WERI-Rb-1 (cell line): ENCODE measurements at regions not wholly inside any gene's neighbourhood (a gene's known extent, or its start where the extent isn't known, plus 50 kb on each side); places are given as distances from the start of the nearest gene placed in this dataset.

Experiments used
- DNase-seq: peaks from one replicate; pipeline ENCODE4 v3.0.0-alpha.2; 2020
- H3K27ac ChIP-seq: fragments of 250-450 bp; sonication (Bioruptor Pico); 2 replicates; pipeline ENCODE4 v1.5.1; 2020; ENCODE audit warnings: mild to moderate bottlenecking, moderate library complexity
- H3K27me3 ChIP-seq: fragments of 250-450 bp; sonication (Bioruptor Pico); 2 replicates; pipeline ENCODE4 v1.5.1; 2021; ENCODE audit warnings: mild to moderate bottlenecking, low read depth, moderate library complexity; ENCODE audit not compliant: insufficient read depth, severe bottlenecking
- H3K36me3 ChIP-seq: fragments of 250-450 bp; sonication (Bioruptor Pico); 2 replicates; pipeline ENCODE4 v1.5.1; 2020; ENCODE audit warnings: mild to moderate bottlenecking, moderate library complexity
- H3K4me3 ChIP-seq: 2 replicates; pipeline ENCODE4 v1.5.1; 2011; ENCODE audit warnings: low read depth, mild to moderate bottlenecking, control low read depth, low read length
- H3K9me3 ChIP-seq: fragments of 250-450 bp; sonication (Bioruptor Pico); 2 replicates; pipeline ENCODE4 v1.5.1; 2021; ENCODE audit warnings: mild to moderate bottlenecking, moderate library complexity; ENCODE audit not compliant: severe bottlenecking
- CTCF ChIP-seq: IDR thresholded peaks from 2 replicates; pipeline ENCODE4 v1.5.1; 2011; ENCODE audit warnings: low read depth, mild to moderate bottlenecking, control low read depth, inconsistent platforms, low read length

- no peaks in the 10 kb centered on the region for H3K27me3 ChIP-seq
- no peaks in the 10 kb centered on the region for H3K9me3 ChIP-seq
- no peak overlapping the region for H3K27ac ChIP-seq
- no peak for TF ChIP-seq CTCF
- DNase-seq: no peak
- H3K36me3 ChIP-seq: no peaks in the 10 kb centered on the region
- H3K4me3 ChIP-seq: no peak overlapping the region
Observed at GRCh38 chr5:18213666-18214065, 579.4 kb downstream of the TAF11L14 start.

GRCh38 chr5:18216016-18216415, 581.8 kb downstream of the TAF11L14 start:
- no peaks in the 10 kb centered on the region for H3K9me3 ChIP-seq
- no peak overlapping the region for H3K4me3 ChIP-seq
- DNase-seq: no peak
- no peak for TF ChIP-seq CTCF
- no peak overlapping the region for H3K27ac ChIP-seq
- H3K27me3 ChIP-seq: no peaks in the 10 kb centered on the region
- no peaks in the 10 kb centered on the region for H3K36me3 ChIP-seq

DNA sequence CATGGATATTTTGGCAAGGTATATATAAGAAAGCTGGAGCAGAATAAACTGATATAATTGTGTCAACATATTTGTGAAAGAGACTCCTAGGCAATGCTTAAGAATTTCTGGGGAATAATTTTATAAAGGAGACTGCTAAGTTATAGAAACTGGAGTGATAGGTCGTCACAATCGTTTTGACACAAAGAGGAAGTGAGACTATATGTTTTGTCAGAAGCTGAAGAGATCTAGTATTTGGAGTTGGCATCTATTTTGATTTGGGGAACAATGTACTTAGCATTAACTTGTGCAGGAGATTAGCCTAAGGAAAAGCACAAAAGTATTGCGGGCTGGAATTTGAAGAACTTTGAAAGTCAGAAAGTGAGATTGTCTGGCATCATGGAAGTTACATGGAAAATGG, 582.5 kb downstream of the TAF11L14 start:
- Histone ChIP-seq H3K27ac (no peak overlapping the region), H3K27me3 (no peaks in the 10 kb centered on the region), H3K36me3 (no peaks in the 10 kb centered on the region), H3K4me3 (no peak overlapping the region), H3K9me3 (no peaks in the 10 kb centered on the region)
- DNase-seq: no peak
- TF ChIP-seq CTCF: no peak

DNA sequence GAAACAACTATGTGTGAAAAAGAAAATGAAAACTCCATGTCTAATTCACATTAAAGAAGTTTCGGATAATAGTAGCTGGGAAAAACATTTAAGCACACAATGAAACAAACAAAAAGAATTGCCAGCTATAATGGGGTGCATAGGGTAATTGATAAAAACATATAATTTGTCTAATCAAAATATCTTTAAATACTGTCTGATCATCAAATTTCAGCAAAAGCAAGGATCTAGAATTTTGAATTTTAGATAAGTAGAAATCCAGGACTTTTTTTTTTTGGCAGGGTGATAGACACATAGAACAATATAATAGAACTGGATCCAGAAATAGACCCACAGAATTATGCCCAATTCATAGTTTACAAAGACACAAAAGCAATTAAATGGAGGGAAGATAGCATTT, 585.0 kb downstream of the TAF11L14 start:
- Histone ChIP-seq H3K27me3 (no peaks in the 10 kb centered on the region), H3K9me3 (no peaks in the 10 kb centered on the region), H3K27ac (no peak overlapping the region), H3K36me3 (no peaks in the 10 kb centered on the region), H3K4me3 (no peak overlapping the region)
- TF ChIP-seq CTCF: no peak
- DNase-seq: no peak

DNA sequence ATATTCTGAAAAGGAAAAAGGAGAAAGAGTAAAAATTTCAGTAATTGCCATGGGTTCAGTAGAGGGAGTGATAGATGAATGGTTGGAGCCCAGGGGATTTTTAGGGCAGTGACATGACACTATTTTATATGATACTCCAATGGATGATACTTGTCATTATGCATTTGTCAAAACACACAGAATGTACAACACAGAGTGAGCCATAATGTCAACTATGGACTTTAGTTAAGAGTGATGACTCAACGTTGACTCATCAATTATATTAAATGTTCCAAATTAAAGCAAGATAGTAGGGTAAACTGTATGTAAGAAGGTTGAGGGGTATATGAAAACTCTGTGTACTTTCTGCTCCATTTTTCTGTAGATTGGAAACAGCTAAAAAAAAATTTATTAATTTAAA, 586.4 kb downstream of the TAF11L14 start:
- Histone ChIP-seq H3K36me3 (no peaks in the 10 kb centered on the region), H3K9me3 (no peaks in the 10 kb centered on the region), H3K27me3 (no peaks in the 10 kb centered on the region), H3K27ac (no peak overlapping the region), H3K4me3 (no peak overlapping the region)
- DNase-seq: no peak
- no peak for TF ChIP-seq CTCF

DNA sequence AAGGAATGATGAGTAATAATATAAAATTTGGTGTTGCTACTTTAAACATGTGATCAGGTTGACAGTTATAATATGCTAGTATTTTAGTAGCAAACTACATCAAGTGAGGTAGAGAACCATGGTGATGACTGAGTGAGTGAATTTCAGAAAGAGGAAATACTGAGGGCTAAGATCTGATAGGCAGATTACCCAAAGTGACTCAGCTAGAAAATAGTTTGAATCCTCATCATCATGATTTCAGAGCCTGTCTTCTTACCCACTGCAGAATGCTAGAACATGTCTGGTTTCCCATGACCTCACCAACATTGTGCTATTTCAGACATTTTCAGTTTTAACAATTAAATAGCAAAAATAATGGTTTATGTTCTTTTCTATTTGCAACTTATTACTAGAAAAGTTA, 602.1 kb downstream of the TAF11L14 start:
- TF ChIP-seq CTCF: no peak
- no peaks in the 10 kb centered on the region for H3K36me3 ChIP-seq
- H3K27ac ChIP-seq: no peak overlapping the region
- no peak for DNase-seq
- H3K4me3 ChIP-seq: no peak overlapping the region
- no peaks in the 10 kb centered on the region for H3K27me3 ChIP-seq
- no peaks in the 10 kb centered on the region for H3K9me3 ChIP-seq
